ENCODE measurements at regions not wholly inside any gene's neighbourhood (a gene's known extent, or its start where the extent isn't known, plus 50 kb on each side); places are given as distances from the start of the nearest gene placed in this dataset.

- Histone ChIP-seq H3K79me2 (ENCODE audit: control insufficient read depth, insufficient read depth, low read length) (no peaks in the 10 kb centered on the region), H3K9me3 (replicated peaks; ENCODE audit: control insufficient read depth, insufficient read depth, low read length) (no peaks in the 10 kb centered on the region), H4K20me1 (ENCODE audit: control insufficient read depth, insufficient read depth) (no peaks in the 10 kb centered on the region), H3K4me3 (no peak overlapping the region), H3K36me3 (ENCODE audit: control insufficient read depth in 2 of 2, insufficient read depth in 2 of 2, low read length in 1 of 2) (no peaks in the 10 kb centered on the region), H3K27me3 (replicated peaks in 1 of 2; ENCODE audit: control insufficient read depth in 2 of 2, insufficient read depth in 2 of 2, low read length in 1 of 2) (no peaks in the 10 kb centered on the region; a peak in 1 of 4 replicates), H3K27ac (ENCODE audit: control insufficient read depth, insufficient read depth) (no peak overlapping the region), H2AFZ (ENCODE audit: control insufficient read depth, low read depth, low read length) (no peak overlapping the region), H3K9ac (ENCODE audit: control insufficient read depth, insufficient read depth, low read length) (no peak overlapping the region), H3K4me2 (ENCODE audit: control insufficient read depth, insufficient read depth) (no peak overlapping the region), H3K4me1 (ENCODE audit: control insufficient read depth, insufficient read depth, low read length) (no peaks in the 10 kb centered on the region)
- ChIA-PET SMC1A (ENCODE audit: uncharacterized antibody, unreplicated experiment) (interaction anchor here (1.5 kb wide), 1 partner anchor 25 kb away, joined by 3 read pairs; no protein-coding TSS in a partner anchor), POLR2A (no interaction called here), RAD21 (ENCODE audit: unreplicated experiment) (no interaction called here), CTCF (no interaction called here)
- no peak for DNase-seq (ENCODE audit: low read depth, low spot score)
- no TSS peak for BruUV-seq (replicated peaks)
- intact Hi-C loops (cut with micrococcal nuclease; ENCODE audit: unreplicated experiment) (no loop called here), in situ Hi-C loops (cut with MboI) (no loop called here)
- FAIRE-seq: no peak
- ATAC-seq: no peak
- WGBS (ENCODE audit: insufficient coverage, insufficient replicate concordance, low lambda C conversion rate, missing lambda C conversion rate): 50% methylated on average over 2 of the region's 2 CpGs
- TF ChIP-seq BCLAF1 (IDR thresholded peaks at IDR 0.05): no peak
- TF ChIP-seq RAD21 (IDR thresholded peaks at IDR 0.05; ENCODE audit: insufficient read depth, low read depth, low read length): no peak
- no peak for TF ChIP-seq NRF1 (conservative IDR thresholded peaks at IDR 0.05; ENCODE audit: low read depth, low read length)
- no peak for TF ChIP-seq ELK1 (IDR thresholded peaks at IDR 0.05; ENCODE audit: low read depth, low read length)
- TF ChIP-seq E4F1 (IDR thresholded peaks at IDR 0.05; ENCODE audit: borderline replicate concordance, partially characterized antibody): no peak
- no peak for TF ChIP-seq ZSCAN29 (IDR thresholded peaks at IDR 0.05)
- TF ChIP-seq TCF3 (IDR thresholded peaks at IDR 0.05; ENCODE audit: borderline replicate concordance, insufficient read depth, low read depth, low read length): no peak
- TF ChIP-seq RAD51 (IDR thresholded peaks at IDR 0.05): no peak
- TF ChIP-seq IRF3 (IDR thresholded peaks at IDR 0.05): no peak
- TF ChIP-seq HDAC2 (IDR thresholded peaks at IDR 0.05): no peak
- TF ChIP-seq RUNX3 (IDR thresholded peaks at IDR 0.05; ENCODE audit: low read length): no peak
- TF ChIP-seq ATF7 (IDR thresholded peaks at IDR 0.05; ENCODE audit: low read depth): no peak
- no peak for TF ChIP-seq SIN3A (IDR thresholded peaks at IDR 0.05; ENCODE audit: low read depth, low read length)
- TF ChIP-seq LARP7 (IDR thresholded peaks at IDR 0.05): no peak
- no peak for TF ChIP-seq EED (IDR thresholded peaks at IDR 0.05; ENCODE audit: low read depth)
- TF ChIP-seq E2F8 (IDR thresholded peaks at IDR 0.05; ENCODE audit: low read depth, partially characterized antibody): no peak
- TF ChIP-seq ZBED1 (IDR thresholded peaks at IDR 0.05; ENCODE audit: borderline replicate concordance): no peak
Observed at GRCh38 chr1:221289103-221289502, 409.9 kb downstream of the HLX start.
